GM12865 (cell line): ENCODE measurements at regions not wholly inside any gene's neighbourhood (a gene's known extent, or its start where the extent isn't known, plus 50 kb on each side); places are given as distances from the start of the nearest gene placed in this dataset.

Experiments used
- DNase-seq: peaks from one replicate; pipeline ENCODE4 v3.0.0; 2010; ENCODE audit warnings: low read depth
- H3K4me3 ChIP-seq: 2 replicates; pipeline ENCODE4 v1.5.1; 2011; ENCODE audit warnings: mild to moderate bottlenecking, low read depth, low read length, control low read depth
- TF ChIP-seq, protein P1 (sequence below): IDR thresholded peaks from 2 replicates; pipeline ENCODE4 v1.5.1; 2011; ENCODE audit warnings: low read length, control low read depth, low read depth, inconsistent platforms; ENCODE audit not compliant: insufficient read depth; ENCODE audit errors: missing control alignments

DNA sequence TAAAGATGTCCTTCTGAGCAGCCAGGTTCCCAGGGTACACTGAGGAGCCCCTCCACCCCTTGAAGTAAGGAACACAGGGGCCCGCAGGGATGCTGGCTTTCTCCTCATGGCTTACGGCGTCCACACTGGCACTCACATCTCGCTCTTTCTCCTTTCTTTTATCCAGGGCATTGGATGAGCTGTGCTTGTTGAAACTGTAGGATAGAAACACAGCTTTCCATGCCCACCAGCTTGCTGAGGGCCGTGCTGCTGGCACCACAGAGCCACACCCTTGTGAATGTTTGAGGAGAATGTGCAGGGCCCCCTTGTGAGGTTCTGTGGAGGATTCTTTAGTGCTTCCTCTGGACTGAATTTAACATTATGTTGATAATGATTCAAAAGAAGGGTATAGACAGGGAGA lies 51.7 kb upstream of the B3GAT1 start:
- no peak overlapping the region for H3K4me3 ChIP-seq
- no peak for DNase-seq
- TF ChIP-seq, protein P1, sequence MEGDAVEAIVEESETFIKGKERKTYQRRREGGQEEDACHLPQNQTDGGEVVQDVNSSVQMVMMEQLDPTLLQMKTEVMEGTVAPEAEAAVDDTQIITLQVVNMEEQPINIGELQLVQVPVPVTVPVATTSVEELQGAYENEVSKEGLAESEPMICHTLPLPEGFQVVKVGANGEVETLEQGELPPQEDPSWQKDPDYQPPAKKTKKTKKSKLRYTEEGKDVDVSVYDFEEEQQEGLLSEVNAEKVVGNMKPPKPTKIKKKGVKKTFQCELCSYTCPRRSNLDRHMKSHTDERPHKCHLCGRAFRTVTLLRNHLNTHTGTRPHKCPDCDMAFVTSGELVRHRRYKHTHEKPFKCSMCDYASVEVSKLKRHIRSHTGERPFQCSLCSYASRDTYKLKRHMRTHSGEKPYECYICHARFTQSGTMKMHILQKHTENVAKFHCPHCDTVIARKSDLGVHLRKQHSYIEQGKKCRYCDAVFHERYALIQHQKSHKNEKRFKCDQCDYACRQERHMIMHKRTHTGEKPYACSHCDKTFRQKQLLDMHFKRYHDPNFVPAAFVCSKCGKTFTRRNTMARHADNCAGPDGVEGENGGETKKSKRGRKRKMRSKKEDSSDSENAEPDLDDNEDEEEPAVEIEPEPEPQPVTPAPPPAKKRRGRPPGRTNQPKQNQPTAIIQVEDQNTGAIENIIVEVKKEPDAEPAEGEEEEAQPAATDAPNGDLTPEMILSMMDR: no peak
